Forelimb muscle (tissue), 1 donor: ENCODE measurements at regions not wholly inside any gene's neighbourhood (a gene's known extent, or its start where the extent isn't known, plus 50 kb on each side); places are given as distances from the start of the nearest gene placed in this dataset.
"Not testable (repeated sequence)": the region's sequence is repeated elsewhere in the genome, so short reads cannot be mapped to it uniquely, and the experiment has no call there.

Experiments used
- DNase-seq: peaks from one replicate; pipeline ENCODE4 v3.0.0-alpha.2; 2013; ENCODE audit warnings: low read depth

DNA sequence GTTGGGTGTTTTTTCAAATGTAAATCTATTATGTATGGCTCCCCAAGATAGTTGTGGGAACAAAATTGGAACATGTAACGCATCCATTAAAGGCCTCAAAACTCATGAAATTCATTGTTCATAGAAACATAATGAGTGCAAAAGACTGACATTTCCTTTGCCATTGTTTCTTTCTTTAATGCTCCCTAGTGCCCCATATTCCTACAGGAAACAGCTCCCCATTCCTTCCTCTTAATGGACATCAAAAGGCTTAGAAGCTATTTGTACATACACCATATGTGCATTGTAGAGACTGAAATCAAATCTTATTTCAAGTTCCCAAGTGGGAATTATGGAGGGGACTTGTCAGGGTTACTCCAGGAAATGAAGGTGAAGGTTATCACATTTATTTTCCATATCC, 139.1 kb downstream of the AHR start:
- DNase-seq: no peak

DNA sequence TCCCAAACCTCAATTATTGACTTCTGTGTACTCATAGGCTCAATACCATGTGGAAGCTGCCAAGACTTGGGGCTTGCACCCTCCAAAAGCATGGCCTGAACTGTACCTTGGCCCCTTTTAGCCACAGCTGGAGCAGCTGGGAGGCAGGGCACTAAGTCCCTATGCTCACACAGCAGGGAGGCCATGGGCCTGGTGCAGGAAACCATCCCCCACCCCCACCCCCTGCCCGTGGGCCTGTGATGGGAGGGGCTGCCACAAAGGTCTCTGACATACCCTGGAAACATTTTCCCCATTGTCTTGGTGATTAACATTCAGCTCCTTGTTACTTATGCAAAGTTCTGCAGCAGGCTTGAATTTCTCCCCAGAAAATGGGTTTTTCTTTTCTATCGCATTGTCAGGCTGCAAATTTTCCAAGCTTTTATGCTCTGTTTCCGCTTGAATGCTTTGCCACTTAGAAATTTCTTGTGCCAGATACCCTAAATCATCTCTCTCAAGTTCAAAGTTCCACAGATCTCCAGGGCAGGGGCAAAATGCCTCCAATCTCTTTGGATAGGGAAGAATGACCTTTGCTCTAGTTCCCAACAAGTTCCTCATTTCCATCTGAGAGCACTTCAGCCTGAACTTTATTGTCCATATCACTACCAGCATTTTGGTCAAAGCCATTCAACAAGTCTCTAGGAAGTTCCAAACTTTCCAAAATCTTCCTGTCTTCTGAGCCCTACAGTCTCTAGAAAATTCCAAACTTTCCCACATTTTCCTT, 141.8 kb downstream of the AHR start:
- not testable (repeated sequence) for DNase-seq

DNA sequence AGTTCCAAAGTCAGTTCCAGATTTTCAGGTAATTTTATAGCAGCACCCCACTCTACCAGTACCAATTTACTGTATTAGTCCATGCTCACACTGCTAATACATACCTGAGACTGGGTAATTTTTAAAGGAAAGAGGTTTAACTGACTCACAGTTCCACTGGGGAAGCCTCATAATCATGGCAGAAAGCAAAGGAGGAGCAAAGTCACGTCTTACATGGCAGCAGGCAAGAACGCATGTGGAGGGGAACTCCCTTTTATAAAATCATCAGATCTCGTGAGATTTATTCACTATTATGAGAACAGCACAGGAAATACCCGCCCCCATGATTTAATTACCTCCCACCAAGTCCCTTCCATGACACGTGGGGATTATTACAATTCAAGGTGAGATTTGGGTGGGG, 142.4 kb downstream of the AHR start:
- no peak for DNase-seq

DNA sequence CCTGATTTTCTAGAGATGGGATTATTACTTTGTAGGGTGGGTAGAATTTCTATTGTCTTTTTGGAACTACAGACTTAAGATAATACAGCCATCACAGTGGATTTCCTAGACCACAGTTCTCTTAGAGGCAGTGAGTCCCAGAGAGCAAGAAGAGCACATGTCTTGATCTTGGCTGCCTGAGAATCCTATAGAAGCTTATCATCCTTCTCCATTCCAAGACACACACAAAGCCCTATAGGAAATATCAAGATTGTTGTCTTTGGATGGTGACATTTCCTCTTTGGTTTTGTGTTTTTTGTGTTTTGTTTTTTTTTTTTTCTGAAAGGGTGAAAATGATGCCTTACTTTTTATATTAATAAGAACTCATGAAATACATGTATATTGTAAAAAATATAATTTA, 143.1 kb downstream of the AHR start:
- DNase-seq: no peak

GRCh38 chr7:17444151-17444550, 145.7 kb downstream of the AHR start:
- no peak for DNase-seq

GRCh38 chr7:17444673-17445072, 146.2 kb downstream of the AHR start:
- DNase-seq: no peak

DNA sequence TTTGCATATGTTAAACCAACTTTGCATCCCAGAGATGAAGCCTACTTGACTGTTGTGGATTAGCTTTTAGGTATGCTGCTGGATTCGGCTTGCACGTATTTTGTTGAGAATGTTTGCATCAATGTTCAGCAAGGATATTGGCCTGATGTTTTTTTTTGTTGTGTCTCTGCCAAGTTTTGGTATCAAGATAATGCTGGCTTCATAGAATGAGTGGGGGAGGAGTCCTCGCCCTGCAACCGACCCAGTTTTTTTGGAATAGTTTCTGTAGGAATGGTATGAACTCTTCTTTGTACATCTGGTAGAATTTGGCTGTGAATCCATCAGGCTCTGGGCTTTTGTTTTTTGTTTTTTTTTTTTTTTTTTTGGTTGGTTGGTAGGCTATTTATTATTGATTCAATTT, 147.9 kb downstream of the AHR start:
- no peak for DNase-seq

GRCh38 chr7:17447728-17448478, 149.5 kb downstream of the AHR start:
- no peak for DNase-seq

- DNase-seq: no peak
These were observed 150.3 kb downstream of the AHR start for GRCh38 chr7:17448479-17449423.

- no peak for DNase-seq
These were observed 158.1 kb downstream of the AHR start for GRCh38 chr7:17456541-17456940.

DNA sequence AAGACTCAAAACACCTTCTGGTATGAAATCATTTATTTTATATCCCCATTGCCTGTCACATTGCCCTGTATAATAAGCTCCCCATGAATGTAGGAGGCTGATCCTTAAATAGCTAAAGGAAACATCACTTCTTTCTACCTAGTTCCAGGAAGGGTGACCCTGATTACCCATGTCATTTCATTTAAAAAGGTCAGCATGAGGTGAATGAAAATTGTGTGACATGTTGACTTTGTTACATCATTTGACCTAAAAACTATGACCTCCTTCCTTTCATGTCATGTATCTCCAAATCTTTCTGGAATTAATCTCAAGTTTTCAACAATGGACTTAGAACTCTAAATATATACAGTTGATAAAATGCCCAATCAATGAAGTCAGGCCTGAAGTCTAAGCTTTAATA, 161.5 kb downstream of the AHR start:
- DNase-seq: no peak

- DNase-seq: no peak
These were observed 162.2 kb downstream of the AHR start for GRCh38 chr7:17460665-17461064.

GRCh38 chr7:17462131-17462631, 163.7 kb downstream of the AHR start:
- no peak for DNase-seq

GRCh38 chr7:17463511-17464085, 165.1 kb downstream of the AHR start:
- no peak for DNase-seq

DNA sequence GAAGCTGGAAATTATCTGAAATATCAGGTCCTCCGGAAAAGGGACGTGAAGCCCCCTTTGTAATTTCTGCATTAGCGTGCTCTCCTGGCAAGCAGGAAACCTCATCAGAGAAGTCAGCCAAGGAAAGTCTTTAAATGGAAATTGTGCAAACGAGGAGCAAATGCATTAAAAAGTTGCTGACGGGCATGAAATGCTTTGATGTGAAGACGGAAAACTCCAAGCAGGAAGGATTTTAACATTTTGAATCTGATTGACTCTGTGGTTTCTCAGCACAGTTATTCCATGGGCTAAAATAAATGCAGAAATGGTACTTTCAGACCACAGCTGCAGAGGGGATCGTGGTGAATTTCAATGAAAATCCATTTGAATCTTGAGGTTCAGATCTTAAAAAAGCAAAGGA, 167.8 kb downstream of the AHR start:
- no peak for DNase-seq

GRCh38 chr7:17467386-17467945, 169.0 kb downstream of the AHR start:
- DNase-seq: no peak

DNA sequence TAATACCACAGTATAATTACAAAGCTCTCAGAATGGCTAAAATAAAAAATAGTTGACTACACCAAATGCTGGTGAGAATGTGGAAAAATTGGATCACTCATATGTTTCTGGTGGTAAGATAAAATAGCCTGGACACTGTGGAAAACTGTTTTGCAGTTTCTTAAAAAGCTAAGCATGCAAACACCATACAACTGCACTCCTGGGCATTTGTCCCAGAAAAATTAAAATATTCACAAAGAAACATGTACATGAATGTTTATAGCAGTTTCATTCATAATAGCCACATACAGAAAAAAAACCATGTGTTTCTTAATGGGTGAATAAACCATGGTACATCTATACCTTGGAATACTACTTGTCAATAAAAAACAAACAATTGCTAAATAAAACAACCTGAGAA, 172.9 kb downstream of the AHR start:
- no peak for DNase-seq

DNA sequence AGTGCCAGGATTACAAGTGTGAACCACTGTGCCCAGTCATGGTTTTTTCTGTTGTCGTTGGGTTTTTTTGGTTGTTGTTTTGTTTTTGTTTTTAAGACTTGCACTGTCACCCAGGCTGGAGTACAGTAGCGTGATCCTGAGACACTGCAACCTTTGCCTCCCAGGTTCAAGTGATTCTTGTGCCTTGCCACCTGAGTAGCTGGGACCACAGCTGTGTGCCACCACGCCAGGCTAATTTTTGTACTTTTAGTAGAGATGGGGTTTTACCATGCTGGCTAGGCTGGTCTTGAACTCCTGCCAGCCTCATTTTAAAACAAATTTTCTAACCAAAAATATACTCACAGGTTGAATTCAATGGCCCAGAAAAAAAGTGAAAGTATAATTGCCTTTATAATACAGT, 174.1 kb downstream of the AHR start:
- no peak for DNase-seq

DNA sequence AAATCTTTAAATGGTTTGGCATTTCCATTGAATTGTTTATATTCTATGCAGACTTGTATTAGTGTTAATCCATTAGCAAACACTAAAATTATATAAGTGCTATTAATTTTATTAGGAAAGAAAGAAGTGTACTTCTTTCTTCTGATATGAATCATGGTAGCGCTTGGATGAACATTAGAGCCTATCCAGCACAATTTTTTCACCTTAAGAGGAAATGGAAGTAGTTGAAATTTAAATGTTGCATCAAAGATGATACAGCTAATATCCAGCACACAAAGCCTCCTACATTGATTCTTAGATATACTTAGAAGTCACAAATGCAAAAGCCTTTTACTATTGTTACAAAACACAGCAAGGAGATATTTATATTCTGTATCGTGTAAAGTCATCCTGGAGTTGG, 174.5 kb downstream of the AHR start:
- no peak for DNase-seq

DNA sequence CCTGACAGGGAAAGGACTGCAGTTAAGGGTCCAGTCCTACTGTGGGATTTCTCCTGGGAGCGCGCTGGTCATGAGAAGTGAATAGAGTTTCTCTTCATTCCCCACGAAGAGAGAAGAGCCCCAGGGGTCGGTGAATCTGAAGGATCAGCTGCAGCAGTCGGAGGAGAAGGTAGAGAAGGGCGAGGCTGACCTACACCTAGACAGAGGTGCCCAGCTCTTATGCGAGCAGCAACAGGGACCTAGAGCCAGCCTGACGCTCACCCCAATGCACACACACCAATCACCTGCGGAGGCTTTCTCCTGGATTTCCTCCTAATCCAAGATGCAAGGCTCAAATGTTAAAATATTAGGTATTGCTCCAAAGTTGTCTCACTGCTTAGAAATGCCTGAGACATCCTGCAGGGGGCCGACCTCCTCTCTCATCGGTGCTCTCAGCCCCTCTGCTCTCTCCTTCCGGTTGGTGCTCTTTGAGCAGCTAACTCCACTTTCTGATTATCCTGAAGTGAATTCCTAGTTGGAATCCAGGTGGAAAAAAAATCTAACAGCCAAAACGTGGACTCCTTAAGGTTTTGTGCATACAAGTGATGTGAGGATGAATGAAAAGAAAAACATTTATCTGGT, 176.4 kb downstream of the AHR start:
- no peak for DNase-seq

- DNase-seq: no peak
These were observed 178.7 kb downstream of the AHR start for GRCh38 chr7:17477182-17477581.
